Cardiac fibroblast (primary cell): ENCODE measurements at regions not wholly inside any gene's neighbourhood (a gene's known extent, or its start where the extent isn't known, plus 50 kb on each side); places are given as distances from the start of the nearest gene placed in this dataset.

Experiments
- DNase-seq, 2 donors: peaks; one replicate each; pipeline versions ENCODE4 v3.0.0 to v3.0.0-alpha.2; 2010; ENCODE audit warnings: low read depth in 2 of 2
- H3K4me3 ChIP-seq, 2 donors: replicated peaks in 1 of 2; 1 replicate in 1 of 2; 2 replicates in 1 of 2; pipeline ENCODE4 v1.5.1; 2011; ENCODE audit warnings: low read depth in 2 of 2, low read length in 2 of 2, mild to moderate bottlenecking in 2 of 2, moderate library complexity in 1 of 2
- CTCF ChIP-seq: IDR thresholded peaks from one replicate; pipeline ENCODE4 v1.5.1; 2011; ENCODE audit warnings: low read depth, mild to moderate bottlenecking, low read length, inconsistent platforms

DNA sequence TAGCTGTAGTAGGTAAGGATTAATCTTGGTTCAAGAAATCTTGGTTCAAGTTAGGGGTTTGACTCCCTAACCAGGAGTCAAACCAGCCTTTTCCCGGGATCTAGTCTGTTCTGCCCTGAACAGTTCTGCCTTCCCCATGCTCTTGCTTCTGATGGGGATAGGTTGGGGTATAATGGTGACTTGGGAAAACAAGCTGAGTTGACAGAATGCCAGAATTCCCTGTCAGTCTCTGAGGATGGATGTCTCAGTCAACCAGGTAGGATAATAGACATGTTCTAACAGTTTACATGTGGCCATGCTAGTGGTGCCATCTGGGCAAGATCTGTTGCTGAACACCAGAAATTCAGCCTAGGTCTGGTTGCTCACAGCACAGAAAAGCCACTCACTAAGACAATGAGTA, 51.4 kb downstream of the RAB40AL start:
- no peak for TF ChIP-seq CTCF
- H3K4me3 ChIP-seq: no peak overlapping the region
- no peak for DNase-seq

GRCh38 chrX:102995316-102995715, 58.2 kb downstream of the RAB40AL start:
- TF ChIP-seq CTCF: no peak
- DNase-seq: peak in 1 of 2 donors; percentile 30
- H3K4me3 ChIP-seq: no peak overlapping the region

- TF ChIP-seq CTCF: no peak
- DNase-seq: peak; percentile 1 to 19
- no peak overlapping the region for H3K4me3 ChIP-seq
These were observed 61.4 kb downstream of the BEX1 start for GRCh38 chrX:103002576-103002975.
